GM06990 (cell line): ENCODE measurements at regions not wholly inside any gene's neighbourhood (a gene's known extent, or its start where the extent isn't known, plus 50 kb on each side); places are given as distances from the start of the nearest gene placed in this dataset.

Experiments
- DNase-seq: peaks from one replicate; pipeline ENCODE4 v3.0.0-alpha.2; 2011; ENCODE audit not compliant: insufficient read length; ENCODE audit errors: extremely low read depth
- H3K27me3 ChIP-seq: replicated peaks from 2 replicates; pipeline ENCODE4 v1.6.0; 2011; ENCODE audit warnings: low read length; ENCODE audit not compliant: control insufficient read depth, insufficient read depth
- H3K36me3 ChIP-seq: 2 replicates; pipeline ENCODE4 v1.5.1; 2011; ENCODE audit warnings: low read length; ENCODE audit not compliant: control insufficient read depth, insufficient read depth
- H3K4me3 ChIP-seq: replicated peaks from 2 replicates; pipeline ENCODE4 v1.5.1; 2011; ENCODE audit warnings: low read depth, mild to moderate bottlenecking, control low read depth, low read length
- TF ChIP-seq, protein P1 (sequence below): IDR thresholded peaks from 2 replicates; pipeline ENCODE4 v1.5.1; 2011; ENCODE audit warnings: low read length, control low read depth, mild to moderate bottlenecking, inconsistent platforms; ENCODE audit not compliant: insufficient read depth, poor library complexity, severe bottlenecking

GRCh38 chr10:78539247-78539766, 505.6 kb downstream of the RPS24 start:
- TF ChIP-seq, protein P1, sequence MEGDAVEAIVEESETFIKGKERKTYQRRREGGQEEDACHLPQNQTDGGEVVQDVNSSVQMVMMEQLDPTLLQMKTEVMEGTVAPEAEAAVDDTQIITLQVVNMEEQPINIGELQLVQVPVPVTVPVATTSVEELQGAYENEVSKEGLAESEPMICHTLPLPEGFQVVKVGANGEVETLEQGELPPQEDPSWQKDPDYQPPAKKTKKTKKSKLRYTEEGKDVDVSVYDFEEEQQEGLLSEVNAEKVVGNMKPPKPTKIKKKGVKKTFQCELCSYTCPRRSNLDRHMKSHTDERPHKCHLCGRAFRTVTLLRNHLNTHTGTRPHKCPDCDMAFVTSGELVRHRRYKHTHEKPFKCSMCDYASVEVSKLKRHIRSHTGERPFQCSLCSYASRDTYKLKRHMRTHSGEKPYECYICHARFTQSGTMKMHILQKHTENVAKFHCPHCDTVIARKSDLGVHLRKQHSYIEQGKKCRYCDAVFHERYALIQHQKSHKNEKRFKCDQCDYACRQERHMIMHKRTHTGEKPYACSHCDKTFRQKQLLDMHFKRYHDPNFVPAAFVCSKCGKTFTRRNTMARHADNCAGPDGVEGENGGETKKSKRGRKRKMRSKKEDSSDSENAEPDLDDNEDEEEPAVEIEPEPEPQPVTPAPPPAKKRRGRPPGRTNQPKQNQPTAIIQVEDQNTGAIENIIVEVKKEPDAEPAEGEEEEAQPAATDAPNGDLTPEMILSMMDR = no peak
- DNase-seq = no peak
- H3K4me3 ChIP-seq = no peak overlapping the region
- H3K36me3 ChIP-seq = no peaks in the 10 kb centered on the region
- no peaks in the 10 kb centered on the region; the same call in none of the 2 replicates for H3K27me3 ChIP-seq

DNA sequence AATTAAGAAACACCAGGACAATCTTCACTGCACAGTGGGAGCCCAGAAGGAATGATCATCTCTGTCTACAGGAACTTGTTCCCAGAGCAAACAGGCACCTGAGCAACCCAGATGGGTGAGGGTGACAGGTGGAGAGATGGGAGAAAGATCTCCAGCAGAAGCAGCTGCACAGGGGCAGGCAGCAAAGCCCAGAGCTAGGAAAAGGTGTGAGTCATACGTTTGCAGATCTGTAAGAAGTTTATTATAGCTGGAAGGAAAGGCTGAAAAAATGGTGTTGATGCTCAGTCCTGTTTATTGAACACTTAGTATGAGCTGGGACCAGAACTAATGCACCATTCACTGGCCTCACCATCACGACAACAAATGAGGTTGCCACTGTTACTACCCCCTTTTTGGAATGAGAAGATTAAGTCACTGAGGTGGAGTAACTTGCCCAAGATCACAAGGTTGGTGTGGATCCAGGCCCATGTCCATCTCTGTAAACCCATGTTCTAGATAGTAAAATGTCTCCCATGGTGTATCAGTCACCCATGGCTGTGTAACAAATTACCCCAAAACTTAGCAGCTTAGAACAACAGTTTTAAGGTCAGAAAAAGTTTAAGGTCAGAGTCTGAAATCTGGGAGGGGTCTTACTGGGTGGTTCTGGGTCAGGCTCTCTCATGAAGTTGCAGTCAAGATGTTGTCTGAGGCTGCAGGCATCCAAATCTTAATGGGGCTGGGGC, 506.9 kb downstream of the RPS24 start:
- TF ChIP-seq, protein P1 = no peak
- Histone ChIP-seq H3K27me3 (peaks cover 3% of the 10 kb centered on the region), H3K36me3 (no peaks in the 10 kb centered on the region), H3K4me3 (no peak overlapping the region)
- DNase-seq = no peak

GRCh38 chr10:78541481-78542140, 507.9 kb downstream of the RPS24 start:
- H3K36me3 ChIP-seq = no peaks in the 10 kb centered on the region
- DNase-seq = no peak

GRCh38 chr10:78542141-78542489, 508.5 kb downstream of the RPS24 start:
- Histone ChIP-seq H3K36me3 (no peaks in the 10 kb centered on the region), H3K4me3 (no peak overlapping the region), H3K27me3 (peaks cover 3% of the 10 kb centered on the region)
- TF ChIP-seq, protein P1 = no peak
- DNase-seq = no peak

More at GRCh38 chr10:78541481-78542140, 507.9 kb downstream of the RPS24 start:
- Histone ChIP-seq H3K4me3 (no peak overlapping the region), H3K27me3 (peaks cover 3% of the 10 kb centered on the region)
- TF ChIP-seq, protein P1 = no peak

DNA sequence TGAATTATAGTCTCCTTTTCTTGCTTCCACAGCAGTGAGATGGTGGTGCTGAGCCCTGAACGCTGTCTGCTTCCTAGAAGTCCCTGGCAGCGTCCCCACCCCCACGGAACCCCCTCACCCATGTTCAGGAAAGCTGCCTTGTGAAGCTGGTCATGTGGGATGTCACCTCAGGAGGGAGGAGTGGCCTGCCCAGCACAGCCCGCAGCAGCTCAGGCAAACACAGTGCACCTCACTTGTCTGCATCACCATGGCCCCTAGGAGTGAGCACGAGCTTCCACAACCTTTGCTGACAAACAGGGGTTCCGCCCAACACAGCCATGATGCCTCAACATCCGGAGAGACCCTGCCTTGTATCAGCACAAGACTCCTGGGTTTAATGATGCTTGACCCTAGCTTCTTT, 508.9 kb downstream of the RPS24 start:
- Histone ChIP-seq H3K27me3 (peaks cover 3% of the 10 kb centered on the region), H3K4me3 (no peak overlapping the region), H3K36me3 (no peaks in the 10 kb centered on the region)
- no peak for DNase-seq
- TF ChIP-seq, protein P1 = no peak
